ENCODE measurements at regions not wholly inside any gene's neighbourhood (a gene's known extent, or its start where the extent isn't known, plus 50 kb on each side); places are given as distances from the start of the nearest gene placed in this dataset.
A peak's percentile ranks its signal among the peaks of the same experiment; 100 is the strongest.

- no peak overlapping the region for H3K4me2 ChIP-seq
- CTCF ChIA-PET, result no interaction called here
- H3F3A ChIP-seq (replicated peaks; ENCODE audit: insufficient read depth), result no peaks in the 10 kb centered on the region
- WGBS (ENCODE audit: low lambda C conversion rate), result 90% methylated on average over 4 of the region's 4 CpGs
- H3K4me3 ChIP-seq (ENCODE audit: low read depth in 2 of 2, low read length in 1 of 2), result no peak overlapping the region
- no peaks in the 10 kb centered on the region for H3K27me3 ChIP-seq (ENCODE audit: insufficient read depth)
- H3K27ac ChIP-seq (ENCODE audit: low read depth in 2 of 2, low read length in 1 of 2), result no peak overlapping the region
- H3K4me1 ChIP-seq (ENCODE audit: control insufficient read depth in 1 of 2, insufficient read depth in 2 of 2, low read depth in 1 of 2, low read length in 1 of 2), result no peaks in the 10 kb centered on the region
- H3K9me3 ChIP-seq, result no peaks in the 10 kb centered on the region
- no peaks in the 10 kb centered on the region for H4K20me1 ChIP-seq (ENCODE audit: insufficient read depth)
- TF ChIP-seq IRF3 (IDR thresholded peaks at IDR 0.05; ENCODE audit: low read depth, low read length) (no peak), JUND (IDR thresholded peaks at IDR 0.05) (no peak), USF1 (IDR thresholded peaks at IDR 0.05; ENCODE audit: borderline replicate concordance, low read depth) (no peak)
- no peaks in the 10 kb centered on the region for H3K79me2 ChIP-seq (ENCODE audit: insufficient read depth)
- no peak for DNase-seq
- no peak overlapping the region for H2AFZ ChIP-seq (ENCODE audit: low read depth)
- no peak overlapping the region for H3K9ac ChIP-seq
- POLR2A ChIA-PET, result no interaction called here
- H3K36me3 ChIP-seq (replicated peaks in 1 of 2; ENCODE audit: control insufficient read depth in 1 of 2, insufficient read depth in 2 of 2, low read length in 1 of 2), result no peaks in the 10 kb centered on the region
- H3K9me2 ChIP-seq, result no peaks in the 10 kb centered on the region
Observed at GRCh38 chr3:65013053-65013452, 325.3 kb upstream of the ADAMTS9 start.

GRCh38 chr3:65006300-65006739 is 318.5 kb upstream of the ADAMTS9 start:
- POLR2A ChIA-PET, result no interaction called here
- TF ChIP-seq POLR2AphosphoS5 (IDR thresholded peaks at IDR 0.05; ENCODE audit: low read depth, low read length) (0 out of 2 replicates have a peak, but pooled peaks have one; percentile 12), RXRA (IDR thresholded peaks at IDR 0.05; ENCODE audit: borderline replicate concordance, low read depth) (peak; percentile 58; the same call in 1 of the 2 replicates), FOXJ3 (CRISPR knock-in tag; IDR thresholded peaks at IDR 0.05) (no peak), TEAD4 (IDR thresholded peaks at IDR 0.05; ENCODE audit: borderline replicate concordance, insufficient read depth) (peak; percentile 79; the same call in 1 of the 2 replicates), FOXM1 (IDR thresholded peaks at IDR 0.05; ENCODE audit: low read depth) (no peak), FOSL2 (IDR thresholded peaks at IDR 0.05; ENCODE audit: borderline replicate concordance, low read depth) (0 out of 2 replicates have a peak, but pooled peaks have one; percentile 16), ELF1 (IDR thresholded peaks at IDR 0.05) (no peak), NFIC (IDR thresholded peaks at IDR 0.05; ENCODE audit: borderline replicate concordance) (peak; percentile 24; the same call in 1 of the 2 replicates), TCF12 (IDR thresholded peaks at IDR 0.05) (peak; percentile 71), NRF1 (IDR thresholded peaks at IDR 0.05; ENCODE audit: low read depth, low read length) (no peak), MAX (IDR thresholded peaks at IDR 0.05; ENCODE audit: low read depth) (no peak), CTCF (IDR thresholded peaks at IDR 0.05) (no peak), MEF2A (IDR thresholded peaks at IDR 0.05; ENCODE audit: borderline replicate concordance, low read depth) (no peak), EP300 (IDR thresholded peaks at IDR 0.05; ENCODE audit: borderline replicate concordance in 1 of 2, low read depth in 1 of 2, low read length in 1 of 2) (peak in 1 of 2 experiments; percentile 80; a peak in 2 of 4 replicates), JUND (IDR thresholded peaks at IDR 0.05) (peak; percentile 44), IRF3 (IDR thresholded peaks at IDR 0.05; ENCODE audit: low read depth, low read length) (no peak), USF1 (IDR thresholded peaks at IDR 0.05; ENCODE audit: borderline replicate concordance, low read depth) (peak; percentile 33; the same call in 1 of the 2 replicates), SIN3A (IDR thresholded peaks at IDR 0.05; ENCODE audit: borderline replicate concordance, low read depth, low read length) (no peak), PBX3 (IDR thresholded peaks at IDR 0.05) (peak; percentile 76), SMC3 (IDR thresholded peaks at IDR 0.05; ENCODE audit: low read depth, low read length) (no peak)
- DNase-seq, result no peak
- Histone ChIP-seq H3F3A (replicated peaks; ENCODE audit: insufficient read depth) (peaks cover 23% of the 10 kb centered on the region), H3K4me2 (peak overlapping the region; percentile 44; the same call in 1 of the 2 replicates), H3K27ac (ENCODE audit: low read depth in 2 of 2, low read length in 1 of 2) (peak overlapping the region; percentile 74 to 86), H3K4me3 (ENCODE audit: low read depth in 2 of 2, low read length in 1 of 2) (no peak overlapping the region), H3K4me1 (ENCODE audit: control insufficient read depth in 1 of 2, insufficient read depth in 2 of 2, low read depth in 1 of 2, low read length in 1 of 2) (peaks cover 4 to 19% of the 10 kb centered on the region in 2 experiments), H3K9me2 (no peaks in the 10 kb centered on the region), H3K9me3 (no peaks in the 10 kb centered on the region), H3K36me3 (replicated peaks in 1 of 2; ENCODE audit: control insufficient read depth in 1 of 2, insufficient read depth in 2 of 2, low read length in 1 of 2) (no peaks in the 10 kb centered on the region), H3K9ac (peak overlapping the region; percentile 30; the same call in 1 of the 2 replicates), H2AFZ (ENCODE audit: low read depth) (peak overlapping the region; percentile 79; the same call in 1 of the 2 replicates), H3K27me3 (ENCODE audit: insufficient read depth) (no peaks in the 10 kb centered on the region), H4K20me1 (ENCODE audit: insufficient read depth) (no peaks in the 10 kb centered on the region), H3K79me2 (ENCODE audit: insufficient read depth) (no peaks in the 10 kb centered on the region)
- WGBS (ENCODE audit: low lambda C conversion rate), result 23% methylated on average over 1 of the region's 1 CpG
- CTCF ChIA-PET, result interaction anchor here (1.8 kb wide), 1 partner anchor 13 kb away, joined by 4 read pairs; no protein-coding TSS in a partner anchor
